Esophagus squamous epithelium (tissue), 4 donors: ENCODE measurements at regions not wholly inside any gene's neighbourhood (a gene's known extent, or its start where the extent isn't known, plus 50 kb on each side); places are given as distances from the start of the nearest gene placed in this dataset.

ENCODE experiments used
- POLR2A ChIP-seq, 4 donors: fragments of 450-650 bp; IDR thresholded peaks; one replicate each; pipeline ENCODE4 v1.6.1; 2017; ENCODE audit warnings: antibody characterized with exemption in 4 of 4, mild to moderate bottlenecking in 4 of 4, moderate library complexity in 3 of 4
- TF ChIP-seq, protein P1 (sequence below), 6 experiments: fragments of 450-650 bp in 4 of 6; fragments of 200-600 bp in 2 of 6; sonication (generic) in 2 of 6; IDR thresholded peaks; one replicate each; pipeline ENCODE4 v1.5.1; 2016 to 2019; ENCODE audit warnings: antibody characterized with exemption in 6 of 6, mild to moderate bottlenecking in 4 of 6, moderate library complexity in 4 of 6

DNA sequence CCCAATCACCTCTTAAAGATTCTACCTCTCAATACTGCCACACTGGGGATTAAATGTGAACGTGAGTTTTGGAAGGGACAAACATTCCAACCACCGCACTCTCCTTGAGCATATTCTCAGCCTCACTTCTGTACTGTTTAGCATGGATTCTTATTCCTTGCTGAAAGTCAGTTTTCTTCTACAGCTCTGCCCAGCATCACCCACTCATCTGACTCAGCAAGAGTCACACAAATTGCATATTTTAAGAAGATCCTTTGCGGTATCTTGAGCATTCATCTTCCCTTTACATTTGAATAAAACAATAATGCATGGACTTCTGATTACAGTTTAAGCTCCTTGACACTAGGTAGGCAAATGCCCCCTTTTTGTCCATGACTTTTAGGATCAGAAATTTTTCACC lies 251.6 kb upstream of the MKLN1 start:
- TF ChIP-seq, protein P1, sequence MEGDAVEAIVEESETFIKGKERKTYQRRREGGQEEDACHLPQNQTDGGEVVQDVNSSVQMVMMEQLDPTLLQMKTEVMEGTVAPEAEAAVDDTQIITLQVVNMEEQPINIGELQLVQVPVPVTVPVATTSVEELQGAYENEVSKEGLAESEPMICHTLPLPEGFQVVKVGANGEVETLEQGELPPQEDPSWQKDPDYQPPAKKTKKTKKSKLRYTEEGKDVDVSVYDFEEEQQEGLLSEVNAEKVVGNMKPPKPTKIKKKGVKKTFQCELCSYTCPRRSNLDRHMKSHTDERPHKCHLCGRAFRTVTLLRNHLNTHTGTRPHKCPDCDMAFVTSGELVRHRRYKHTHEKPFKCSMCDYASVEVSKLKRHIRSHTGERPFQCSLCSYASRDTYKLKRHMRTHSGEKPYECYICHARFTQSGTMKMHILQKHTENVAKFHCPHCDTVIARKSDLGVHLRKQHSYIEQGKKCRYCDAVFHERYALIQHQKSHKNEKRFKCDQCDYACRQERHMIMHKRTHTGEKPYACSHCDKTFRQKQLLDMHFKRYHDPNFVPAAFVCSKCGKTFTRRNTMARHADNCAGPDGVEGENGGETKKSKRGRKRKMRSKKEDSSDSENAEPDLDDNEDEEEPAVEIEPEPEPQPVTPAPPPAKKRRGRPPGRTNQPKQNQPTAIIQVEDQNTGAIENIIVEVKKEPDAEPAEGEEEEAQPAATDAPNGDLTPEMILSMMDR (IDR thresholded peaks at IDR 0.05), result no peak
- TF ChIP-seq POLR2A (IDR thresholded peaks at IDR 0.05), result no peak
